HG03432 (cell line): ENCODE measurements at regions not wholly inside any gene's neighbourhood (a gene's known extent, or its start where the extent isn't known, plus 50 kb on each side); places are given as distances from the start of the nearest gene placed in this dataset.

Source experiments
- ATAC-seq: cut with Tn5 transposase; IDR thresholded peaks from one replicate; pipeline ENCODE4 v1.9.1; 2021; ENCODE audit warnings: mild to moderate bottlenecking, moderate library complexity; ENCODE audit not compliant: unreplicated experiment

DNA sequence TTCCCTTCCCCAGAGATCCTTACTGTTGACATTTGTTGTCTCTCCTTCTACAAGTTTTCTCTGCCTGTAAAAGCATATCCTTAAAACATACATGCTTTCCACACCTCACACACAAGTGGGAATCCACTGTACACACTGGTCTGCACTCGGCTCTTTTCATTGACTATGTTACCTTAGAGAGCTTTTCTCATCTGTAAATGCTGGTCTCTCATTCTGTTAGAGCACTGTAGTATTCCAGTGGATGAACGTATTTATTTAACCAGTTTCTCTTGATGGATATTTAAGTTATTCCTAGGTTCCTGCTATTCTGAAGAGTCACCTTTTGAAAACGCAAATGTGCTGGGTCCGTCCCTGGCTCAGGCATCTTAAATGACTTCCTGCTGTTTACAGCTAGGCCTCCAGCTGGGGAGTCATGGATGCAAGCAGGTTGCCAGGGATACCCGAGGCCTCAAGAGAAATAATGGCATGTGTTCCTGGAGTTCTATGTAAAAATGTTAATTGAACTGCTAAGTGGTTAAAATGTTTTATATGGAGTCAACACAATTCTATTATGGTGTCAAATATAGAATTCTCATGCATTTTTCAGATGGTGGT lies 61.1 kb upstream of the TGM3 start:
- ATAC-seq: no peak

DNA sequence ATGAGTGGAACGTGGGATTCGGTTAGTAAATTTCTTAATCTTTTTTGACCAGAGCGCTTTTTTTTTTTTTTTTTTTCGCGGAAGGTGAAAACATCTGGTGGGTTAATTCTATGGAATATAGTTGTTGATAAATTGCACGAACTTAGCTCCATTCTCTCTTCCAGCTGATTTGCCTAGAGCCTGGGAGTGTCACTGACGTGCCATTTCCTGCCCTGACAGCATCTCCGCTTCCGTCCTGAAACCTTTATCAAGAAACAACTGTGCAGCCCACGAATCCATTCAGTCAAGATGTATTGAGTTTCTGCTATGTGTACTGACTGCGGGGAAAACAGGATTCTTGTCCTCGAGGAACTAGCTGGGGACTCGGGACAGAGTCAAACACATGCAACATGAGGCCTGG lies 59.5 kb upstream of the TGM3 start:
- no peak for ATAC-seq

DNA sequence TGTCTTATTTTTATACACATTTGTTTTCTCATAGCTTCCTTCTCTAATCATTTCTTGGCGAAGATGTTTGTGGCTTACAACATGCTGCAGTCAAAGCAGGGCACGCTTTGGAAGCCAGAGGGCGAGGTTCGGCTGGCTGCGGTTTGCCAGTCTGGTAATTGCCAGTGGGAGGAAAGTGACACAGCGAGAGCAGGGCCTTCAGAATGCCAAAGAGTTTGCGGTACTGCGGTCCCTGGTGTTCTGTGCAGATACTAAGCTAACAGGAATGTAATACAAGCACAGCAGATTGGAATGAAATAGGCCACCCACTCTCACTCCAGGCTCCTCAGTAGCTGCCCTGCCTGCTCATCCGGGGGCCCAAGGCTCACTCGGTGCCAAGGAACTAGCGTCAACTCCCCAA lies 58.7 kb upstream of the TGM3 start:
- no peak for ATAC-seq

DNA sequence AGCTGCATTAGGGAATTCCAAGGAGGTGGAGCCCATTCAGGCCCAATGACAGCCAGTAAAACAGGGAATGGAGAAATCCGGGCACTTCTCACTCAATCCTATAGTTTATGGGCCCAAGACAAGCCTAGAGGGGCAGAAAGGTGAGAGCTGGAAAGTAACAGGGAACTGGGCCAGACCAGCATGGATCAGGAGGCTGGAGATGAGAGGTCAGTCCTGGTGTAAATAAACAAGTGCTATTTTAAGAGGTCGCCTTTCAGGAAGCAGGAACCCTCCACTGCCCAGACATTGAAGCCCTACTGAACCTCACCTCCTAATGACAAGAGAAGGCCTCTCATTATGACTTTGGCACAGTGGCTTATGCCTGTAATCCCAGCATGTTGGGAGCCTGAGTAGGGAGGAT lies 57.2 kb upstream of the TGM3 start:
- ATAC-seq: no peak

DNA sequence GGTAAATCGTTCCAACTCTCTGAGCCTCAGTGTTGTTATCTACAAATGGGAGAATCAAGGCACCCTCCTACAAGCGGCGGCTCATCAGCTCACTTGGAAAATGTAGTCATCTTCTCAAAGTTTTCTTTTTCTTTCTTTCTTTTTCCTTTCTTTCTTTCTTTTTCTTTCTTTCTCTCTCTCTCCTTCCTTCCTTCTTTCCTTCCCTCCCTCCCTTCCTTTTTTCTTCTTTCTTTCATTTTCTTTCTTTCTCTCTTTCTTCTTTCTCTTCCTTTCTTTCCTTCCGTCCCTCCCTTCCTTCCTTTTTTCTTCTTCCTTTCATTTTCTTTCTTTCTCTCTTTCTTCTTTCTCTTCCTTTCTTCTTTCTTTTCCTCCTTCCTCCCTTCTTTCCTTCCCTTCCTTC lies 55.0 kb upstream of the TGM3 start:
- no peak for ATAC-seq

DNA sequence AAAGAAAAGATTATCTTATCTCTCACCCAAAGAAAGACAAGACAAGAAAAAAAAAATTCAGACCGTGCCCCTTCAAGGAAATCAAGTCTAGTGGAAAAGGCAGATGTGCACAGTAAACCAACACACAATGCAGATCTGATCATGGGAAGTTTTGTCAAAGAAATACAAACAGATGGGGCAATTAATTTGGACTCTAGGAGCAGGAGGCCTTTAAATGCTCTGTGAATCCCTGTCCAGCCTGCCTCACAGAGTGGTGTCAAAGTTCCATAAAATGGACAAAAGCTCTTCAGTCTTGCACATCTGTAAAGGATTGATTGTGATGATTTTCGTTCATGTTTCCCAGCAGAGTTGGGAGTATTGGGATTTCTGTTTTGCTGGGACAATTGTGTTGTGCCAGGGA lies 53.1 kb upstream of the TGM3 start:
- no peak for ATAC-seq

DNA sequence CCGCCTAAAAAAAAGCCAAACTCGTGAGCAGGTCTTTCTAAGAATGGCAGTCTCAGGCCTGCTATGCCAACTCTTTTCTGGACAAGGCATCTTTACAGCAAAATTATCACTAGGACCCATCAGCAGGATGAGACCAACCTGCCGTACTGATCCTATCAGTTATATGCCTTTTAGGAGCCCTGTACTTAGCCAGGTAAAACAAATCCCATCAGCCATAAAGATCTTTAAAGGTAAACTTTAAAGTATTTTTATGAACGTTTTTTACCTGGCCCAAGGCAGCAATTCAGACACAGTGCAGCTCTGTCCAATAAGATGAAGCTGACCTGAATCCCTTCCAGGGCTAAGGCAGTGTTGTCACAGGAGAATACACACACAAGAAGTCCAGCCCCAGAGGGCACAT lies 51.3 kb upstream of the TGM3 start:
- no peak for ATAC-seq

DNA sequence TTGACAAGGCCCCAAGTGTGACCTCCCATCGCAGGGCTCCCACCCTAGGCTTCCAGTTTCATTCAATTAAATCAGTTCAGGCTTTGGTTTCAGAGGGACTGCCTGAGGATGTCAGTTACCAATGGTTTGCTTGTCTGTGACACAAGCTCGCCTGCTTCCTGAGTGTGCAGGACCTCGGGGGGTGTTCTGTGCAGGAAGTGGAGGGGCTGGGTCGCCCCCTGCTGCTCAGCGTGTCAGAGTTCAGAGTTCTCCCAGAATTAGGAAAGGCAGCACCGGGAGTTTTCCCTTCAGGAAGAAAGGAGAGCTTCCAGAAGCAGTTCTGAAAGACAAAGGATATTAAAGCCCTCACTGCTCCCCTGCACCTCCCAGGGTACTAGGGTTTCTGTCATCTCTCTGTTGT lies 50.8 kb upstream of the TGM3 start:
- ATAC-seq: no peak

DNA sequence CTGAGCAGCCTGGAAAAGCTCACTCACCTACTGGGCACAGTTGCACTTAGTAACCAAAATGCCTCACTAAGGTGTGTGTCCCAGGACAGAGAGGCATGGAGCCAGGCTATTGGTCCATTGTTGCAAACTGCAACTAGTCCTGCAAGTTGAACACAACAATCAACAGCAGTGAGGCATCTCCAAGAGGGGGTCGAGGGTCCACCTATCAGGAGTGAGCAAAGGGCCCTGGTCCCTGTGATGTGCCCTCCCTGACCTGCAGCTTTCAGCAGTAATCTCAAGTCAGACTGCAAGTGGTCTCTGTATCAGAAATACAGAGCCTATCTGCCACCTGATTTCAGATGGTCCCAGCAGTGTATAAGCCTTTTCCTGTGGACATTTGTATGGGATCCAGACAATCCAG lies 50.2 kb upstream of the TGM3 start:
- ATAC-seq: no peak
